Urothelium cell line (cell line): ENCODE measurements at regions not wholly inside any gene's neighbourhood (a gene's known extent, or its start where the extent isn't known, plus 50 kb on each side); places are given as distances from the start of the nearest gene placed in this dataset.
"Not testable (repeated sequence)": the region's sequence is repeated elsewhere in the genome, so short reads cannot be mapped to it uniquely, and the experiment has no call there.

Source experiments
- DNase-seq: peaks from one replicate; pipeline ENCODE4 v3.0.0; 2011; ENCODE audit warnings: low spot score, mixed read lengths
- FAIRE-seq: peaks from 2 replicates; lab custom pipeline; 2011; peaks lifted over from hg19 to GRCh38; lab: Jason Lieb, UNC

DNA sequence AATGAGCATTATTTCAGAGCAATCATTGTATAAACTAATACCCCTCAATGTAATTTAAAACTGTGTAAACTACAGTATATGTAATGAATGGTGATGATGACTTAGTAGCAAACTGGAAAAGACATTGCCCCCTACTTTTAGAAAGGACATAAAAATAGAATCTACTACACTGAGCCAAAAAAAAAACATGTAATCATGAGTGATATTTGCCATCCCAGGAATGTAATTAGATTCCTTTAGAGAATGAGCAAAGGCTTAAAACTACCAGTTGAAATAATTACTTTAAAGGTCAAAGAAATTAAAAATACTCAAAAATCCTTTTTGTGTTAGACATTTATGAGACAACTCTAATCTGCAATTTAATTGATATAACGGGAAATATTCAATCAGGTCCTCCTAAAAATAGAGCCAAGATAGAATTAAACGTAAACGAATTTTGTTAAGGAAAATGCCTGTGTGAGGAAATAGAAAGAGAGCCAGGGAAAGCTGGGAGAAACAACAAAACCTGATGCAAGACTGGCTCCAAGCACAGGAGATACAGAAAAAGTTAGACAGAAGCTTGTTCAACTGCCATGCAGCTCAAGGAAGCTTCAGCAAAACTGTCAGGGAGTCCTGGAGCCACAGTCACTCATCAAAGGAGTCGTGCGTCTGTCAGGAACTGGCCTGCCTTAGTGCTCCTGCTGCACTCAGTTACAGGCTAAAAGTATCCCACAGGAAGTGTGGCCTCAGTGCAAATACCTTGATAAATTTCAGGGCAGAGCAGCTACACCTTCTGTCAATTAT lies 655.7 kb upstream of the INTU start:
- no peak for DNase-seq
- FAIRE-seq, result no peak

DNA sequence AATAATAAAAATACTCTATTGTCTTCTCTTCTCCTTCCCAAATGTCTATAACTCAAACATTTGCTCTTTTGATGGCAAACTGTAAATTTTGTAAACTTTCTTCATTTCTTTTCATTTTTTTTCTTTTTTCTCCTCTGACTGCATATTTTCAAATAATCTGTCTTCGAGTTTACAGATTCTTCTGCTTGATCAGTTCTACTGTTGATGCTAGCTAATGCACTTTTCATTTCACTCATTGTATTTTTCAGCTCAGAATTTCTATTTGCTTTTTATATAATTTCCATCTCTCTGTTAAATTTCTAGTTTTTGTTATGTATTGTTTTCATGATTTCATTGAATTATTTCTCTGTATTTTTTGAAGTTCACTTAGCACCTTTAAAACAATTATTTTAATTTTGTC lies 646.8 kb upstream of the INTU start:
- FAIRE-seq, result no peak
- no peak for DNase-seq

DNA sequence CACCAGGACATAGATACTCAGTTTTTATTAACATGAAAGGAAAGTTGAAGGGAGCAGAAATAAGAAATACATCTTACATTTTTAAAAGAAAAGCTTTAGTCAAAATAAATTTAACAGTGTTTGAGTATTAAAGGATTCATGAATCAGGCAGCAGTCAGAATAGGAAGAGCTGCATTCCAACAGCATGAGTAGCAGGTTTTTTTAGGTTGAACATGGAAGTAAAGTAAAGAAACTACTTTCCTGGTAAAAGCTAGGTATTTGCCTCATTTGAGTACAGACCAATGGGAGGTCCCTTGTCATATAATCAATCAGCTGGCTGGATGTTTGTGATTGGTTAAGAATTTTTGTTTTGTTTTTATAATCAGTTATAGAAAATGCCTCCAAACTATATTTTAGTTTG lies 645.9 kb upstream of the INTU start:
- DNase-seq, result no peak

DNA sequence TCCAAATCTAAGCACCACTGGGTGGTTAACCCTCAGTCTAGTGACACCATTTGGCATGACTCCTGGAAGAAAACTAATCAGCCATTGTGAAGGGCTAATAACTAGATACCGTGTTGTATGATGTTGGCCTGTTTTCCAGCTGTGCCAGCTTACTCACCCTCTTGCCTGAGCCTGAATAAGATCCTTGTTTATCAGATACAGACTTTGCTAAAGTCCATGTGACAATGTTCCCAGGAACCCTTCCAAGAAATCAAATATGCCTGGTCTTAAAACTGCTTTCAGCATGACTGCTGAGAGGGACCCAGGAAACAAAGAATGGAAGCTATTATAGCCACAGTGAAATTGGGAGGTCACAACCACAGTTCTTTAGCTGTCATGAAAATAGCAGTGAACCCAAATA lies 640.8 kb upstream of the INTU start:
- FAIRE-seq, result no peak
- no peak for DNase-seq

More for the DNA sequence above, 645.9 kb upstream of the INTU start:
- FAIRE-seq, result no peak

DNA sequence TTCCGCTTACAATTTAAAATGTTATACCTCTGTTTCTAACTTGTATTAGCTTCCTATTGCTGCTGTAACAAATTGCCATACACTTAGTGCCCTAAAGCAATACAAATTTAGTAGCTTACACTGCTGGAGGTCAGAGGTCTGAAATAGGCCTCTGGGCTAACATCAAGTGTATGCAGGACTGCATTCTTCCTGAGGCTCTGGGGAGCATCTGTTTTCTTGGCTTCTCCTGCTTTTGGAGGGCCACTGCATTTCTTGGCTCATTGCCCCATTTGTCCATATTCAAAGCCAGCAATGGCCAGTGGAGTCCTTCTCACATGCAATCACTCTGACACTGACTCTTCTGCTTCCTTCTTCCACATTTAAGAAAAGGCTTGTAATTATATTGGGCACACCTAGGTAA lies 639.8 kb upstream of the INTU start:
- FAIRE-seq (no peak), DNase-seq (no peak)

DNA sequence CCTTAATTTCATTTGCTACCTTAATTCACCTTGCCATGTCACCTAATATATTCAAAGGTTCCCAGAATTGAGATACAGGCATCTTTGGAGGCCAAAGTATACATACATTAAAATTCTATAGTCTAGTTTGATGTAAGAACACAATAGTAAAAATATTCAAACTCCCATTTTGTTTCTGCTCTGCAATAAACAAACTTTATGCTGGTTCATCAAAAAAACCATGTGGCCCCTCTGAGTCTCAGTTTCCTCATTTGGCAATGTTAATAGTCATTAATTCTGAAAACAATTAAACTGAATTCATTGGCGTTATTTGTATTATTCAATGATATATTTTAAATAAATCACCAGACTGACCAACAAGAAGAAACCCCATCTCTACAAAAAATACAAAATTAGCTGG lies 639.4 kb upstream of the INTU start:
- FAIRE-seq (no peak), DNase-seq (no peak)

DNA sequence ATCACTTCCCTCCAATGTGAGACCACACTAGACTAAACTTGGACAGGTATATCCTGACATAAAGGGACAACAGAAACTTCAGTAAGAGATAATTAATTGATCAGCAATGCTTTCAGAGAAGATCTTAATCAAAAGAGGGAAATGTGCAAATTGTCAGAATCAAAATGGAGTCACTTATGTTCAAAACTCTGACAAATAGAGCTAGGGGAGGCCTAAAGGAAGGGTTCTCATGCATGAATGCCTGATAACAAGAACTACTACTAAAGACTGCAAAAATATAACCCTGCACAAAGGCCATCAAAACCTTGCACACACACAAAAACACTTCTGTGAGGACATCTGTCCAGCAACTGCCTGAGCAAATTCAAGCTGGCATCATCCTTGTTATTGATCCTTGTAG lies 637.5 kb upstream of the INTU start:
- no peak for FAIRE-seq
- DNase-seq, result no peak

DNA sequence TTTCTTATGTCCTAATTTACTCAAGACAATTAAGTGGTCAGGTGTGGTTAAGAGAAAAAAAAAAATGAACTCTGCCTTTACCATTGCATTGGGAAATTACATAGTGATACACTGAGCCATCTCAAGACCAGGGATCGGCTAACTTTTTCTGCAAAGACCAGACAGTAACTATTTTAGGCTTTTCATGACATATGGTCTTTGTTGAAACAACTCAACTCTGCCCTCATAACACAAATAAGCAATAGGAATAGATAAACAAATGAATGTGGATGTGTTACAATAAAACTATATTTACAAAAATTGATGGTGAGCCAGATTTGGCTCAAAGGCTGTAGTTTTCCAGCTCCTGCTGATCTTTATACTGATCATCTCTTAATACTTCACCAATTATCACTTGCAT lies 632.6 kb upstream of the INTU start:
- DNase-seq (no peak), FAIRE-seq (no peak)

DNA sequence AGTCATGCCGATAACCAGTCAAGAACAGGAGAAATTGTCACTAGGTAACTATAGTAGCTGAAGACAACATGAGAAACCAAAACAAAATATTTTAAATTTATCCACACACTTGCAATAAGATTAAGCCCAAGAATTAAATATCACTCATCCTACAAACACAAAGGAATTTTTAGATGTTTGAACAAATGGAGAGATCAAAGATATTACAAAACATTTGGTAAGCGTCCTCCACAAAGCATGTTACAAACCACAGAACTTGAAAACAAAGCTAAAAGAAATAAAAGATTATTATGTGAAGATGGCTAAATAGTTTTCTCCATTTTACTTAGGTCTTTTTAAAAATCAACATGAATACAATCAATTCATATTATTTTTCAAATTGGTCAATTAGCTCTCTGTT lies 631.9 kb upstream of the INTU start:
- DNase-seq (no peak), FAIRE-seq (no peak)

DNA sequence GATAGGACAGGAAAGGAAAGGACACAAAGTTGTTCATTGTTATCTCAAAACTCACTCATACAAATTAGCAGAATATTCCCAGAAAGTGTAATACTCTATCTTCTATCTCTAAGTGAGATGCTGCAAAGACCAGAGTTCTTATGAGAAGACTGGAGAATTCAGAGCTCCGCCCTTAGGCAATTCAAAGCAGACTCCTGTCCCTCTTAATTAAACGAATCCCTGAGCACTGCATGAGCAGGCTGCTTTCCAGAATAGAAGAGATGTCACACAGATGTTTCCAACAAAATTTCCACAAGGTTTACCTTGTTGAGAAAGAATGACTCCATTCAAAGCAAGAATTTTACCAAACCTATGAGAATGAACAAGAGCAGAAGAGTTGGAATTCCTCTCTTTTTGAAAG lies 630.8 kb upstream of the INTU start:
- DNase-seq, result no peak
- FAIRE-seq, result no peak

DNA sequence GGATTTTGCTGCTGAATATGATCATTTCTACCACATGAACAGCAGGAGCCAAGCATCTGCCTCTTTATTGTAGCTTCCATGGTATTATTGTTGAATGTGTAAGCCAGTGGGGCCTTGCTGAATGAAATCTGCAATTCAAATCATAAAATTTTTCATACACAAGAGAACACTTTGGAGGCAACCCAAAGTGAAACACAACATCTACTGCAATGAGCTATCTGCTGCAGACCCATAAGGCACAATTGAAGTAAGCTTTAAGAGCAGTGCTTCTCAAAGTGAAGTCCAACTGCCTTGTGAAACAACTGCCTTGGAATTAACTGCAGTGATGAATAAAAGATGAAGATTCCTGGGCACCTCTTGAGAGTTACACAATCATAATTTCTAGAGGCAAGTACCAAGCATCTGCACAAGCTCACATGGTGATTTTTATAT lies 626.3 kb upstream of the INTU start:
- DNase-seq, result no peak

DNA sequence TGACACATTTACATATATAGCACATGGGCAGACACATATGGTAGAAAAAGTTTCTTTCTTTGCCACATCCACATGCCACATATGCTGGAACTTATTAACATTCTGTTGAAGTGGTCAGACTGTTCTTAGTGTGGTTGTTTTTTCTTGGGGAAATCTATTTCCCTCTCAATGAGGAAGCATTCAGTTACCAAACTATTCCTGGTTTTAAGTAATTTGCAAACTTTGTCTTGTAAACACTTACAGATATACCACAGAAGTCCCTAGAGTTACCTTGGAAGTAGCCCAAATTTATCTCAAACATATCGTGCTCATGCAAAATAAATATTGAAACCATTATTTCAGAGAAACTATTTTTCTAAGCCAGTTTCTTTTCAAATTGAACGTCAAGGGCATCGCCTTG lies 625.5 kb upstream of the INTU start:
- no peak for DNase-seq
- FAIRE-seq, result no peak

More for the DNA sequence above, 626.3 kb upstream of the INTU start:
- FAIRE-seq, result no peak

DNA sequence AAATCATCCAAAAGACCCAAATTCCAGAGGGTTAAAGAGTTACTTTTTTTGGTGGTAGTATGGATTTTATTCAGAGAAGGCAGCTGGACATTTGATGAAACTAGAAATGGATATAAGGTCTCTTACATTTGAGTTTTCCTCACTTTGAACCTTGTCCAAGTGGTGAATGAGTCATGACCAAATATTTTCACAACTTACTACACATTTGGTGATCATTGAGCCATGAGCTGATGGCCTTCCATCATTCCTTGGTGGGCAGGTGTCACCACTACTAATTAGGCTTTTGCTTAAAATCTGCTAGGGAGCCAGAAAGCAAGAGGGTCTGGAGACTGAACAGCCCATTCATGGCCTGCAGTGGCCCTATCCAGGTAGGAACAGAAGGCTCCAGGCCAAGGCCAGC lies 620.2 kb upstream of the INTU start:
- FAIRE-seq, result no peak

DNA sequence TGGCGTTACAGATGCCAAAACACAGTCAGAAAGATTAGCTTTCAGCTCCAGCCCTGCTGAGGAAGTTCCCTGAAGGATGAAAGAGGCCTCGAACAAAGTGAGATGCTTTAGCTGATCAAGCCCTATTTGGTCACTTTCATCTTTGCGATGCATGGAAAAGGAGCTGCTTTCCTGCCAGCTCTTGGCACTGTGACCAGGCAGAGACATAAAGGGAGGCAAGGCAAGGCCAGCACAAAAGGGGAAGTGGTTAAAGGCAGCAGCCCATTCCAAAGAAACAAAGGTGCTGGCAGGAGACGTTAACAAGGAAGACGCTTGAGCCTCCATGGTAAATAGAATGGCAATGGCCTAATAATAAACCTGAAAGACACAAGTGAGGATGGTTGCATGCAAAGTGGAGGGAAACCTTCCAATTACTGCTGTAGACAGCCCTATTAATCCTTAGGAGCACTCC lies 617.1 kb upstream of the INTU start:
- no peak for DNase-seq
- FAIRE-seq, result no peak

More for the DNA sequence above, 620.2 kb upstream of the INTU start:
- peak; percentile 3 for DNase-seq

DNA sequence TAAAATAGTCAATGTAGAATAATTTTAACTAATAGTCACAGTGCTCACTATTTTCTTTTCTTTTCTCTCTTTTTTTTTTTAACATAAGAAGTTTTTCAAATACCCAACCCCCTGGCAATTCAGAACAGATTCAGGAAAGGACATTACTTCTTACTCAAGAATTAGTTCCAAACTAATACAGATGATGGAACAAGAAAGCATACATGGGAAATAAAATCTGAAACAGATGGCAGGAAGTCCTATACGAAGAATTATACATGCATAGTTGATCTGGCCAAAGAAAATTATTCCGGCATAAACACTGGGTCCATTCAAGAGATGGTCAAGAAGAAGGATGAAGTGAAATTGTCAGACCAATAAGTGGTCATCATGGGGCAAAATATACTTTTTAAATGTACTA lies 614.4 kb upstream of the INTU start:
- DNase-seq, result no peak
- FAIRE-seq, result no peak

DNA sequence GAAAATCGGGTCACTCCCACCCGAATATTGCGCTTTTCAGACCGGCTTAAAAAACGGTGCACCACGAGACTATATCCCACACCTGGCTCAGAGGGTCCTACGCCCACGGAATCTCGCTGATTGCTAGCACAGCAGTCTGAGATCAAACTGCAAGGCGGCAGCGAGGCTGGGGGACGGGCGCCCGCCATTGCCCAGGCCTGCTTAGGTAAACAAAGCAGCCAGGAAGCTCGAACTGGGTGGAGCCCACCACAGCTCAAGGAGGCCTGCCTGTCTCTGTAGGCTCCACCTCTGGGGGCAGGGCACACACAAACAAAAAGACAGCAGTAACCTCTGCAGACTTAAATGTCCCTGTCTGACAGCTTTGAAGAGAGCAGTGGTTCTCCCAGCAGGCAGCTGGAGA lies 611.9 kb upstream of the INTU start:
- not testable (repeated sequence) for FAIRE-seq, DNase-seq

DNA sequence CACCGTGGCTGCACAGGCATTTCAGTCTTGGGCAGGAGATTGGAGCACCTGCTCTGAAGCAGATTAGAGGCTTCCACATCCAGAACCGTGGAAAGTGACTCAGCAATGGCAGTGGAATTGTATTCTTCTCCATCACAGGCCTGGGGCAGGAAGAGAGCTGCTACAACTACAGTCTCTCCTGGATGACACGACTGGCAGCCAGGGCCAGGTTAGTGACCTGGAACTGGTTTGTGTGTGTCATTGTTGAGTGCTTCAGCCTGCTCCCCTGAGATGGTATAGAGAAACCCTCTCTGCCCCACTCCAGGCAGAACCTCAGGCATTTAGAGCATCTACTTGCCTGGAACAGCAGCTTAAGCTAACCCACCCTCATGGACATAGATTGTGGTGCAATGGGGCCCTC lies 596.5 kb upstream of the INTU start:
- no peak for FAIRE-seq
- DNase-seq, result no peak

DNA sequence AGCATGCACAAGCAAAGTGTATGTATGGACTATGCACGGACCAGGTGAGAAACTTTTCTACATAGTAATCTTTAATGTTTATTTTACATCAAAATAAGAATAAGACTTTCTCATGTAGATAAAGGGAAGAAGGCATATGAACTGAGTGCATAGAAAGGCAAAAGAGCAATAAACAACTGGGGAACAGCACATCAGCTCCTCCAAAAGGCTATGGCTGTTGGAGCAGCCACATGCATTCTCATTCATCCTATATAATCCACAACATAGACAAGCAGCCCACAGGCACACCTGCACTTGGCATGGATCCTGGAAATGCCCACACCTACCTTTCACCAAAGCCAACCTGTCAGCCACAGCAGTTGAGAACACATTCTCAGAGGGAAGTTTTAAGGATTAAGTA lies 586.9 kb upstream of the INTU start:
- no peak for DNase-seq

DNA sequence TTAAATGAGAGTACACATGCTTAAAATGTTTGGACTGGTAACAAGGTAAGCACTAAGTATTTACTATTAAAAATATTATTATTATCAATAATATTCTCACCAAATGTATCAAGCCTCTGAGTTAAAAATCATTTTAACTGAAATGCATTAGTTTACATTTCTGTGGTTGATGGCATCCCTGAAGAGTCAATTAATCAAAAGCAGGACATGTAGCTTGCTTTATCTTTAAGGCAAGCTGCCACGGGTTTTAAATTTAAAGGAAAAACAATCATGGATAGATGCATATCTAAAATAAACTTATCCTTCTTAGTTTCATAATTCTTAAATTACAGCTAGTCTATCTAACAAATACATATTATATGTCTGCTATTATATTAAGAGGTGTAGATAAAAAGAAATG lies 584.8 kb upstream of the INTU start:
- FAIRE-seq, result no peak
- no peak for DNase-seq

More for the DNA sequence above, 586.9 kb upstream of the INTU start:
- no peak for FAIRE-seq

DNA sequence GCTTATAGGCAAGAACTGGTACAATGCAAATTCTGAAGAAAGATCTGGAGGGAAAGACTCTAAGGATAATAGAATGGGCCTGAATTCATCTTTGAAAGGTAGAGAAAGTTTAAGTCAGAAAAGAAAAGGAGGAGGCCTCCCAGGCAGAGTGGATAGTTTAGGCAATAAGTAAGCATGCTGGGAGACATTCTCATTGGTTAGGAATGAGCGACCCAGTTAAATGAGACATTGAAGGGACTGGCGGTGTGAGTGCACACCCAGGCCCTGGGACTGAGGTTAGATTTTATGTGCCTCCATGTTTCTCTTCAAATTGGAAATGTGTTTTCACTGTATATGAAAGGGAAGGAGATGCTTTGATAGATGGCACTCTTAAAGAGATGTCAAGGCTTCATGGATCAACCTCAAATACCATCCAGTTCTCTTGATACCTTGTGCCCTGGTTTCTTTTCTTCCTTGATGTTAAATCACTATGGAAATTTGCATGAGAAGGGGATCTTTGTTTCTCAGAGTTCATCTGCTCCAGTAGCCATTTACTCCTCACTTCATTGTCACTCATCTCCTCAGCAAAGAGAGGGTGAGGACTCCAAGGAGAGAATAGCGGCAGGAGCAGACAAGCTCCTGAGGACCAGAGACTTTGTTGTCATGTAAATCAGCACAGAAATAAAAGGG lies 584.2 kb upstream of the INTU start:
- FAIRE-seq, result no peak
- DNase-seq, result no peak

DNA sequence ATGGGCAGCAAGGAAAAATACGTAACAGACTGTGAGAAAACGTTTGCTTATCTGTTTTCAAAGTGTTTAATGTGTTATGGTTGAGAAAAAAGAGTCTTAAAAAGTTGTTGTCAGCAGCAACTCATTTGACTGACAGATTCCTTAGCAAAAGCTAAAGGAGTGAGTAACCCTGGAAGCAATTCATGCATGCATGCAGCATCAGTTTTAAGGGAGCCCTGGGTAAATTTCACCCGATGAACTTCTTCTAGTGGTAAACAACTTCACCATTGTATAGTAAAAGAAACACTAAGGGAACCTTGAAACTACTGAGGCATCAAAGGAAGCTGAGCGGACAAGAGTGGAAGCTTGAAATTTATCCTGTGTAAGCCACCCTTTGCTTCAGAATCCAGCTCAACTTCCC lies 583.2 kb upstream of the INTU start:
- FAIRE-seq (no peak), DNase-seq (no peak)

DNA sequence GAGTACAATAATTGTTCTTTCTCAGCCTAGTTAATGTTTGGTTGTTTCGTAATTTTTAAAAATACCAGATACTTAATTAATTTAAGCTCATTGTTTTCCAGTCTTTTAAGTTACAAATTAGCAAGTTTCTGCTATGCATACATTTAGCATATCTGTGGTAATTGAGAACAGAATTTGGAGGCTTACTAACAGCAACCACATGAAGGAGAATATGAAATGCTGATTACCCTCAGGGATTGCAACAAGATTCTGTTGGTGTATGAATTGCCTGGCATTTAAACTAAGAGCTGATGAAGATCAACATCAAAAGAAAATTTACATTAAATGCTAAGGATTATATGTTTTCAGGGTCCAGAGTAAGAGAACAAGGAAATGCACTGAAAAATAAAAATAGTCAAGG lies 580.0 kb upstream of the INTU start:
- DNase-seq (no peak), FAIRE-seq (no peak)
